Right kidney (tissue), 1 donor: ENCODE measurements at regions not wholly inside any gene's neighbourhood (a gene's known extent, or its start where the extent isn't known, plus 50 kb on each side); places are given as distances from the start of the nearest gene placed in this dataset.

Experiments
- DNase-seq: peaks from one replicate; pipeline ENCODE4 v3.0.0-alpha.2; 2016

DNA sequence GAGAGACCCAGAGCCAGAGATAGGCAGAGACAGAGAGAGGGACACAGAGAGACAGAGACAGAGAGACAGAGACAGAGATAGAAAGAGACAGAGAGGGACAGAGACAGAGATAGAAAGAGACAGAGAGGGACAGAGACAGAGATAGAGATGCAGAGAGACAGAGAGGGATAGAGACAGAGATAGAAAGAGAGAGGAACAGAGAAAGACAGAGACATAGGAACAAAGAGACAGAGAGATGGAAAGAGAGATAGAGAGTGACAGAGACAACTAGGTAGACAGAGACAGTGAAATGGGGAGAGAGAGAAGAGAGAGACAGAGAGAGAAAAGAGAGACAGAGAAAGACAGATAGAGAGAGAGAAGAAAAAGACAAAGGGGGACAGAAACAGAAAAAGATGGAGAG is 165.4 kb upstream of the FOXQ1 start:
- DNase-seq, result no peak

DNA sequence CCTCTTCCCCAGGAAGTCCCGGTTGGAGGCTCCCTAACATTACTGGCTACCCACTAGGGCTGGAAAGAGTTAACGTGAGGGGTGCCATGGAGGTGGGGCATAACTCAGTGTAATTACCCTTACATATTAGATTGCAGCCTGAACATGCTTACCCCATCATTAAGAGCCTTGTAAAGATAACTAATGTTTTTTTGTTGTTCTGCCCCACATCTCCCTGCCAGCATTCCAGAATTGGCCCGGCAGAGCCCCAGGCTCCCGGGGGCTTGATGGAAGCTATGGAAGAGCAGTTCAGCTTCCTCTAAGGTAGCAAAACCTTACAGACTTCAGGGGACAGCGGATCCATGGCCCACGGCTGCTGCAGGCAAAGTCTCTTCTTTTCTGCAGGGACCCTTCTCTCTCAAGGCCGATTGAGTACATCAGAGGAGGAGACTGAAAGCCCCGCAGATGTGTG is 166.1 kb upstream of the FOXQ1 start:
- DNase-seq, result peak; percentile 33

DNA sequence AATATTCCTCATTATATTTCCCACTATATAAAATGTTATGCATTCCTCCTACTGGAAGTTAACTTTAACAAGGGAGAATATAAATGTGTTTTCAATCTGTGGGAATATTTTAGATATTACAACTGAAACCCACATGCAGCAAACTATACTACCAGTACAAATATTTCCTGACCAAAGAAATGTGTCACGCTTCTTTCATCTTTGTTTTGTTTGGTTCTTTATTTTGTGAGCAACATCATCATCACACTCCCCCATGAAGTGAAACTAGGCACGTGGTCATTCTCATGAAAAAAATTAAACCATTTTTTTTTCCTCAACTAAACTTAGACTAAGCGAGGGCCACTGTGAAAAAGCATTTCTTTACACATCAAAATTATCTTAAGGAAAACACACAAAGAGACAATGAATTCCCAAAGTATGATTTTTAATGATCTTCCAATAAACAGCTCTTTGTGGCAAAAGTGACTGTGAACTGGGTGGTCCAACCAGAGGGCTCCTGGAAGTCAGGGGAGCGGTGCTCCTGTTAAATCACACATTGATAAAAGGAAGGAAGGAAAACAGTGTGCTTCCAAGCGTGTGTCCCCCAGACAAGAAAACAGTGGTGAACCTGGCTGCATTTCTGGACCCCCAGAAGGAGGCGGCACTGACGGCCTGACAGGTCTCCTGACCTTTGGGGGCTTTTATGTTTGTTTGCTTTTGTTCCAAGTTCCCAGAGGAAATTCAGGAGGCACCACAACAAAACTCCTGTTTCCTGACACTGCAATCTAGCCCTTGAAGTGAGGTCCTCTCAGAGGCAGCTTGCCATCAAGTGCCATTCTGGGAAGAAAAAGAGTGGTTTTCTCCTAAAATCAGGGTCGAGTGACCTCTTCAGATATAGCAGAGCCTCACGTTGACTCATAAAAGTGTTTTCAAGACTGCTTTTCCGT is 166.8 kb upstream of the FOXQ1 start:
- peak; percentile 32 for DNase-seq

DNA sequence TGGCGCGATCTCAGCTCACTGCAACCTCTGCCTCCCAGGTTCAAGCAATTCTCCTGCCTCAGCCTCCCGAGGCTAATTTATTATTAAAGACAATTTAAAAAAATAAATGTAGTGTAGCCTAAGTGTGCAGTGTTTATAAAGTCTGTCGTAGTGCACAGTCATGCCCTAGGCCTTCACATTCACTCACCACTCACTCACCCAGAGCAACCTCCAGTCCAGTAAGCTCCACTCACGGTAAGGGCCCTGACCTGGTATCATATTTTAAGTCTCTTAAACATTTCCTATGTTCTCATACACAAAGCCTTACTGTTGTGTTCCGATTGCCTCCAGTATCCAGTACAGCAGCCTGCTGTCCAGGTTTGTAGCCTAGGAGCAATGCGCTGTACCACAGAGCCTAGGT is 168.2 kb upstream of the FOXQ1 start:
- DNase-seq, result no peak

DNA sequence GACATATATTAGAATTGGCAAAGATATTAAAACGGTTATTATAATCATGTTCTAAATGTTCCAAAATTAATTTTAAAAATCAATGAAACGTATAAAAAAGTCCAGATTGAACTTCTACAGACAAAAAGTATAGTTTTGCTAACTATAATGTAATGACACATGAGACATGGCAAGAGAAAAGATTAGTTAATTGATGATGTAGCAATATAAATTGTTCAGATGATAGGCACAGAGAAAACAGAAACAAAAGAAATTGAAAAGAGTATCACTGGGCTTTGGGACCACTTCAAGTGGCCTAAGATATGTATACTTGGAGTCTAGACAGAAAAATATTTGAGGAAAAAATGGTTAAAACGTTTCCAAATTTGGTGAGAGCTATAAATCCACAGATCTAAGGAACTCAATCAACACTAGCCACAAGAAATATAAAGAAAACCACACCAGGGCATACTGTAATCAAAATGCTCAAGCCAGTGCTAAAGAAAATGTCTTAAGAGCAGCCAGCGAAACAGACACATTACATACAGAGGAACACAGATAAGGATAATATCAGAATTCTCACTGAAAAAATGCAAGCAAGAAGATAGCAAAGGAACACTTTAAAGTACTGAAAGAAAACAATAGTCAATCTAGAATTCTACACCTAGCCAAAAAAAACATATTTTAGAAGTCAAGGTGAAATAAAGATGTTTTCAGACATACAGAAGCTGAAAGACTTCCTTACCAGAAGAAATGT is 172.6 kb upstream of the FOXQ1 start:
- no peak for DNase-seq

DNA sequence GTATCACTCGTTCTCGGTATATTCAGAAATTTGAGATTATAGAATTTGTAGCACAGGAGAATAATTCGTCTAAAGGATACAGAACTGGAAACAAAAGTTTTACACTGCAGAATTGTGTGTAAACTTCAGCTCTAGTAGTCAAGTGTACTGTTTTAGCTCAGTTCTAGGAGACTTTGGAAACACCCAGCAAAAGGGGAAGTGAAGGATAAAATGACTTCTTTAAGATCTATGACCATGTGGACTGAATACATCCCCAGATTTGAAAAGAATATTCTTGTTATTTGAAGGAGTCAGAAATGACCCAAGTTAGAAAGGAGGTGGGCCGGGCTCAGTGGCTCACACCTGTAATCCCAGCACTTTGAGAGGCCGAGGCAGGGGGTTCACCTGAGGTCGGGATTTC is 174.0 kb upstream of the FOXQ1 start:
- DNase-seq, result no peak

DNA sequence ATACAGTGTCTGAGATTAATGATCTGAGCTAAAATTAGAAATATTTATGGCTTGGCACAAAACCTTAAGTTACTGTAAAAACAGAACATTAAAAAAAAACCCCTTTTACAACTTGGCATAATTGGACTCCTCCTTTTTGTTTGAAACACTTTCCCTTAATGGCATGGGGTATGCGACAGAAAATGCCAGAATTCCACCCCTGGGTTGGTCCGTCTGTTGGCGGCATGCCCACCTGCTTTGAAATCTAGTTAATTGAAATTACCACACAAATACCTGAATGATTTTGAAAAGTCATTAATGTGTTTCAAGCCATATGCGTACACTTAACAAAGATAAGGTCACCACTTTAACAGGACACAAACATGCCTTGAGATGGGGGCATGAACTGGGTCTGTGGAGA is 175.1 kb upstream of the FOXQ1 start:
- DNase-seq, result peak; percentile 20

DNA sequence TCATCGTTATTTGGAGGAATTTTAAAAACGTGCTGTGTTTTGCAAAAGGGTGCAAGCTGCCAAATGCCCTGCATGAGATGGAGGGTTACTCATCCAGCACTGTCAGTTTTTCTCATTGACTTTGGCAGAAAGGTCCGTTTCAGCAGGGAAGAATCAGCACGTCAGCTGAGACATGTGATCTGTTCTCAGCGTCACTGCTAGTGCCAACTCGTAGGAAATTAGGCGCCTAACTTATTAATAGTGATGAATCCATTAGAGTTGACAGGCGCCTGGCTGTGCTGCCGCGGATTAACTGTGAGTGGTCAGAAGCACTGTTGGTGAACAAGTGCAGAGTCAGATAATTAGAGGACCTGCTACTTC is 175.5 kb upstream of the FOXQ1 start:
- DNase-seq, result peak; percentile 10

DNA sequence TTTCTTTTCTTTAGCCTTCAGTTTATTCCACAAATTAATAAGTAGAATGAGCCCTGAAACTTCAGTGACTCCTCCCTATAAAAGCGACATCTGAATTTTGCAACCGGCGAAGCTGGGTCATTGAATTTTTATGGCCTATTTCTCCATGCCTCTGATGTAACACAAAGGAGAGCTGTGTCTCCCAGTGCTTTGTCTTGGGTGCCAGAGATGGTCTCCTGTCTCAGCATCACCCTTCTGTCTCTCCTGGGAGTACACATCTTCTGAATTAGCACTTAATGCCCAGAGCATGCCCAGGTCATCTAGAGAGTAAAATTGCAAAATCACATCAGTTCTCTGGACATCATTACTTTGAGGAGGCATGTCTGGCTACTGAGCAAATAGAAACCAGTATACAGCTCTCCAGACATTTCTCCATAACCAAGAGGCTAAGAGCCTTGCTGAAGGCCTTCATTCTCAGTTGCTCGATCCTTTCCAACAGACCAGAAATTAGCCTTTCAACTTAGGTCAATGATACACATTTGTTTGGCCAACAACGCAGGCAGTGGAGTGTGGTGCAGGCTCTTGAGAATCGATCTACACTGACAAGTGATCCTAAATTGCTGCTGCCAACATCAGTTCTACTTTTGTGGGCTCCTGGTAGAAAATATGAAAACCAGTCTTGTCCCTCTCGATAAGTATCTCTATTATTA is 176.0 kb upstream of the FOXQ1 start:
- no peak for DNase-seq

DNA sequence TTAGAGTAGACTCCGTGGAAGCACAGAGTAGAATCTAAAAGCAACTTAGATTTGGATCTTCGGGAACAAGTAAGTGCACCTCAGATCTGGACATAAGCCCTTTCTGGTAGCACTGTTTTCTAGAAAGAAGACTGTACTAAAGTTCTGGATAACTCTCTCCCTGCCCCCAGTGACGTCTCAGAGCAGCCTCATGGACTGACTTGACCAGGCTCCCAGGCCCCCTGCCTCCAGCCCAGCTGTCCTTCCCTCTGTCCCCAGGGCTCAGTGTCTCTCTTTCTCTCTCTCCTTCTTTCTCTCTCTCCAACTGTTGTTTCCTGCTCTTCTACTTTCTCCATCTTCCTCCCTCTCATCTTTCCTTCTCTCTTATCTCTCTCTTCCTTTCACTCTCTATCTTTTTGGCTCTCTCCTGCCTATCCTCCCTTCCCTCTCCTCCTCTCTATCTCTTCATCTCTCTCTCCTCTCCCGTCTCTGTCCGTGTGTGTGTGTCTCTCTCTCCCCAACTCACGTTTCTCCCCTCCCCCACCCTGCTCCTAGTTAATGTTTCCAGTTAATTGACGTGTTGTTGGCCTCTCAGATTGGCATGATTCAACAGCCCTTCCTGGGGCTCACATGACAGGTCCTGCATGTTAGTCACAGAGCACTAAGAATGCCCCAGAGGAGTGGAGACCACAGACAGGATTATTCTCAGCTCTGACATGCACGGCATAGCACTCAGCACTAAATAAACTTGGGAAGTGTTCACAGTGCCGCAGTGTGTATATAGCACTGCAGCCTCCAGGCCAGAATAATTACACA is 180.4 kb upstream of the FOXQ1 start:
- DNase-seq, result peak; percentile 29

DNA sequence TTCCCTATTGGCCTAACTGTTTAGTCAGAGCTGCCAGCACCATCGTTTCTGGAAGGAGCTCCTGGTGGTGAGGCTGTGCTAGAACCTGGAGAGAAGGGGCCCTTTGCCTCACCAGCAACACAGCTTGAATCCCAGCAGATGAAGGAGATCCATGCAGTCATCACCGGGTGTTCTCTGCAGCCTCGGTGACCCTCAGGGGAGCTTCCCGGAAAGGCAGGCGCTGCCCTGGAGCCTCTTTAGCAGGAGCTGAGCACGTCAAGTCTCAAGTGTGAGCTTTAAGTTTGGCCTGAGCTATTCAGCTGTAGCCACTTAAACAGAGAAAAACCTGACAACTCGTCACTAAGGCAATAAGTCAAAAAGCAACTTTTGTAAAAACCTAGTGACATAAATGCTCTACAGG is 181.2 kb upstream of the FOXQ1 start:
- DNase-seq, result no peak

DNA sequence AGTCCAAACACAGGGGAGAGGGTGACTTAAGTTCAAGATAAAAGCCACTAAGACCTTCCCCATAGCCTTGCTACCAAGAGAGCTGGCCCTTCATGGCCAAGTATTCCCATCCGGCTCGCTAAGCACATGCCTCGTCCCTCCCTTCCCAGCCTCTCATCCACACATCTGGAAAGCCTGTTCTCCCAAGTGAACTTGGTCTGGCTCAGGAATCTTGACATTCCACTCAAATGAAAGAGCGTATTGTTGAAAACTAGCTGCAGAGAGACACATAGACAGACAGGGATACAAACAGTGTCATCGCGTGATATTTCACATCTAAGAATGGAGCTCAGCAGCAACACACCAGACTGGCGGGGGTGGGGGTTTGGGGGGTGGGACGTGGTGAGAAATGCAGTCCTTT is 182.8 kb upstream of the FOXQ1 start:
- no peak for DNase-seq

DNA sequence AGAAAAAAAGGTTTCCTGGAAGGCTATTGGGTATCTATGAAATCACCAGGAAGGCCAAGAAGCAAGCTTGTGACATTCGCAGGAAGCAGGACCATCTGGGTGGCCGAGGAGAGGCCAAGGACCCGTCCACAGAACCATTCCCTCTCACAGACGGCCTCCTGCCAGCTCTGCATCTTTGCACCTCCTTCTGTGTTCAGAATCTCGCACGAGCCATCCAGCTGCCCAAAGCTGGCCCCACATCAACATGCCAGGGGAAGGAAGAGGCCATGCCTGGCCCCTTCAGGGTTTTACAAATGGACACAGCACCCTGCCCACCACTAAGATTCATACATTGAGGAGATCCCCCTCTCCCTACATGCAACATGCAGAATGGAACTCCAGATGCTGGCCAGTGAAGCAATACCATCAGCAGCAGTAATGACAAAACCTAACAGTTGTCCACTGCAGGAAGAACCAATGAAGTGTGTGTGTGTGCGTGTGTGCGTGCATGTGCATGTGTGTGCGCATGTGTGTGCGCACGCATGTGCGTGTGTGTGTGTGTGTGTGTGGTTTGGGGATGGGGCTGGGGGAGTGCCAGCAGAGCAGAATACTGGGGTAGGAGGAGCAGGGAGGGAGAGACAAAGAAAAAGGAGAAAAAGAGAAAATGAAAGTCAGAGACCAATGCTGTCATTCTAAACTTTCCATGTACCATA is 184.2 kb upstream of the FOXQ1 start:
- DNase-seq, result no peak

DNA sequence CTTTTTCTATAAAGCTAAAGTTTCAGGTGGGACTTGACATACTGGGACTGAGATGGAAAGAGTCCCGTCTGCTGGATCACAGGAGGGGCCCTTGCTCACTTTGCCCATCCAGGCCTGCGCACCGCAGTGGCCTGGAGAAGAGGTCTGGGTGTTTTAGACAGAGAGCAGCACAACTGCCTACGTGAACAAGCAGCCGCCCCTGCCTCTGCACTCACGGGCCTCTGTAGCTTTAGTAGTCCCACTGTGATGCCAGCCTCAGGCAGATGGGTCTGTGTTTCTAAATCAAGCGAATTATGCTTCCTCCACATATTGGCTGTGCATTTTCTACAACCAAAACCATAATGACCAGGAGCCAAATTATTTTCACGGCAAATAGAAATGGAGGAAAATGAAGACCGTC is 184.8 kb upstream of the FOXQ1 start:
- no peak for DNase-seq

DNA sequence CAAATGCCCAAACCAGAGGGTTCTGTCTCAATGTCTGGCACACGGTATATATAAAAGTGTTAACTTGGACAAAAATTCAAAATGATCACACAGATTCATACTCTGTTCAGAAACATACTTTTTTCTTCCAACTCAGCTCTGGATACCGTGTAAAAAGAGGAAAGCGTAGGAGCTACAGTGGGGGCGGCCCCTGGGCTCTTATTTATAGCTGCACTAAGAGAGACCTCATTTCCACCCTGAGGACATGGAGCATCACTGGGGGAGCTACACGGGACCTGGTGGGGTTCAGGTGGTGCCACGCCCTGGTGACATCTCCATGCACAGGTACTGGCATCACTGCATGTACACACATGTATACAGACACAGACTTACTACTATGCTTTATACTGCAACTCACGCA is 185.9 kb upstream of the FOXQ1 start:
- DNase-seq, result no peak

DNA sequence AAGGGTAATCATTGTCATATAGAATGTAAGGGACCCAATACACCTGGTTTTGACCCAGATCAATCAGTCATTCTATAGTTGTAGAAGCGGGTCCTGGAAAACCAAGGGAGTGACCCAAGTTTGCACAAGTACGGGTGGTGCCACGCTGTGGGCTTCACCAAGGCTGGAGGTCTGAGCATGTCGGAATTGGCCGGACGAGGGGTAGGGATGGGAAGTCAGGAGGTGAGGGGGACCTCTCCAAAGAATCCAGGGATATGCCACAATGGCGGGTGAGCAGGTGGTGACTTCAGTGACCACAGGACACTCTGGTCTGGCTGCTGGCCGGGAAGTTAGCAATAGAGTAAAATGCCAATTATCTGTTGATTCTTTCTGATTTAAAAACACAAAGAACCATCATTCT is 186.6 kb upstream of the FOXQ1 start:
- no peak for DNase-seq

DNA sequence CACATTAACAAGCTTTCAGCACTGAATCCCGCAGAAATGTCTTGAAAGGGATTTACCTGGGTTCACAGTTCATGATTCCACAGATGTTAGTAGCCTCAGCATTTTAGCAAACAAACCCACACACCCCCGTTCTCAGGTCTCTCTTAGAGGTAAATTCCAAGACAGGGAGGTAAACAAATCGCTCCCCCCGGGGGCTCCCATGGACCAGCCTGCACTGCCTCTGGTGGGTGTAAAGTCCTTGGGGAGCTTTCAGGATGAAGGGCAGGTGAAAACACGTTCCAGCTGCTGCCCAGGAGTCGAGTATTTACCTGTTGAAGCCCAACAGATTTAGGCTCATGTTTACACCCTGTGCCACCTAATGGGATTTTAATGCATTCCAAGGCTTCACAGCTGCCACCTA is 187.0 kb upstream of the FOXQ1 start:
- DNase-seq, result no peak

DNA sequence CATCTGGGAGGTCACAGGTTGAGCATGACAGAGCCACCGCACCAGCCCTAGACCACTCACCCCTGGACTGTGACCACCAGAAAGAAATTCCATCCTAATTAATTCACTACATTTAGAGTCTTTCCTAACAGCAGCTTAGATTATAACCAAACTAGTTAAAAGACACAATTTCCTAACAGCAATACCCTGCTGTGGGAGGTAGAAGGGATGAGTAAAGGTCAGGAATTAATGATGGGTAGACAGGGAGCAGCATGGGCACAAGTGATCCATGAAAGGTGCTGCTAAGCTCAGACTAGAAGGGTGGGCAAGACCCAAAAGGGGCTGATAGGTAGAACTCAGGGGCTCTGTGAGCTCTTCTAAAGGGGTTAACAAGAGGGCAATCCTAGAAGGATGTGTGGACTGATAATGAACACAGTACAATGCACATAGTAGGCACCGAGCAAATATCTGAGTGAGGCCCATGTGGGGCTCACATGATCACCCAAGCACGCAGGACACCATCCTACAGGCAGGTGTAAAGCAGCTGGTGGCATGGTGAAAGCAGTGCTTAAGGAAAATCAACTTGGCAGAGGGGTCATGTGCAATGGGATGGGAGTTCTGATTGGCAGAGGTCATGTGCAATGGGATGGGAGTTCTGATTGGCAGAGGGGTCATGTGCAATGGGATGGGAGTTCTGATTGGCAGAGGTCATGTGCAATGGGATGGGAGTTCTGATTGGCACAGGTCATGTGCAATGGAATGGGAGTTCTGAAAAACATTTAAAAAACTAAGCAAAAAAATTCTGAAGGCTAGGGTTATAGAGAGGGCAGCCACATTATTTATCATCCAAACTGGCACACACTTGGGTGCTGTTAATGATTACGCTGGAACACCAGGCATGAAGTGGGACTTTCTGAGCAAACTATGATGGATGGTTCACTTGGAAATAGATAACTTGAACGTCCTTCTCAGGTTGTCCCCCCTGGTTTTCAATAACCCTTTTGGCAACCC is 188.2 kb upstream of the FOXQ1 start:
- peak; percentile 42 for DNase-seq

DNA sequence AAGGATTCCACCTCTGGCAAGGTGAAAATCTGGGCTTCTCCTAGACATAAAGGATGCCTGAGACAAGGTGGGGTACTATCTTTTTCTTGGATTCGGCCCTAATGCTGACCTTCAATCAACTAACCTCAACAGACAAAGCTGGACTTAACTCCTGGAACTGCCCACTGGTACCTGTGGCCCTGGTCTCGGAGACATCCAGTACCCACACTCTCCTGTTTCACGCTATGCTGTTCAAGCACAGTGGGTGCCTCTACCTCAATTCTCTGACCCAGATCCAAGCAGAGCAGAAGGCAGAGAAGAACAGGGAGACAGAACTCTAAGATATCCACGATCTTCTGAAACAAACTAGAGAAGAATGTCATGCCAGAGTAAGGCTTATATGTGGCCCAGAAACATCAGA is 189.8 kb upstream of the FOXQ1 start:
- DNase-seq, result no peak

DNA sequence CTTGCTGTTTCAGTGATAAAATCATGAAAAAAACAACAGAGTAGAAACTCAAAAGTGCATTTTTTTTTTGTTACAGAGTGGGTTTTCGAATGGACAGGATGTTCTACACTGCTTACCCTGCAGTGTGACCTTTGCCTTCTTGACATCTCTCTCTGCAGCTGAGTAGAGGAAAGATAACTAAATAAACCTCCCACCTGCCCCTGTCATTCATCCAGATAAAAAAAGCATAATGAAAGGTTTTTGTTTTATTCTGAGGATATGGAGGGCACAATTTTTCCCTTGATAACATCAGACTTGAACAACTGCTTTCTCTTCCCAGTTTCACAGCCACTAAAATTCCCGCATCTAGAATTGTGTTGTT is 193.6 kb upstream of the FOXQ1 start:
- no peak for DNase-seq
